ENCODE measurements at regions not wholly inside any gene's neighbourhood (a gene's known extent, or its start where the extent isn't known, plus 50 kb on each side); places are given as distances from the start of the nearest gene placed in this dataset.

GRCh38 chr3:6448011-6448410 lies 412.9 kb upstream of the GRM7 start:
- Mint-ChIP-seq H3K27me3 (ENCODE audit: unreplicated experiment) (no peaks in the 10 kb centered on the region), H3K27ac (ENCODE audit: unreplicated experiment) (no peak overlapping the region), H3K9me3 (ENCODE audit: unreplicated experiment) (peaks cover 33% of the 10 kb centered on the region), H3K4me3 (ENCODE audit: unreplicated experiment) (no peak overlapping the region), H3K4me1 (ENCODE audit: unreplicated experiment) (no peaks in the 10 kb centered on the region), H3K36me3 (ENCODE audit: unreplicated experiment) (no peaks in the 10 kb centered on the region)
- TF ChIP-seq, protein P1, sequence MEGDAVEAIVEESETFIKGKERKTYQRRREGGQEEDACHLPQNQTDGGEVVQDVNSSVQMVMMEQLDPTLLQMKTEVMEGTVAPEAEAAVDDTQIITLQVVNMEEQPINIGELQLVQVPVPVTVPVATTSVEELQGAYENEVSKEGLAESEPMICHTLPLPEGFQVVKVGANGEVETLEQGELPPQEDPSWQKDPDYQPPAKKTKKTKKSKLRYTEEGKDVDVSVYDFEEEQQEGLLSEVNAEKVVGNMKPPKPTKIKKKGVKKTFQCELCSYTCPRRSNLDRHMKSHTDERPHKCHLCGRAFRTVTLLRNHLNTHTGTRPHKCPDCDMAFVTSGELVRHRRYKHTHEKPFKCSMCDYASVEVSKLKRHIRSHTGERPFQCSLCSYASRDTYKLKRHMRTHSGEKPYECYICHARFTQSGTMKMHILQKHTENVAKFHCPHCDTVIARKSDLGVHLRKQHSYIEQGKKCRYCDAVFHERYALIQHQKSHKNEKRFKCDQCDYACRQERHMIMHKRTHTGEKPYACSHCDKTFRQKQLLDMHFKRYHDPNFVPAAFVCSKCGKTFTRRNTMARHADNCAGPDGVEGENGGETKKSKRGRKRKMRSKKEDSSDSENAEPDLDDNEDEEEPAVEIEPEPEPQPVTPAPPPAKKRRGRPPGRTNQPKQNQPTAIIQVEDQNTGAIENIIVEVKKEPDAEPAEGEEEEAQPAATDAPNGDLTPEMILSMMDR (IDR thresholded peaks at IDR 0.05), result no peak
- no peak for DNase-seq (ENCODE audit: extremely low spot score, unreplicated experiment)

DNA sequence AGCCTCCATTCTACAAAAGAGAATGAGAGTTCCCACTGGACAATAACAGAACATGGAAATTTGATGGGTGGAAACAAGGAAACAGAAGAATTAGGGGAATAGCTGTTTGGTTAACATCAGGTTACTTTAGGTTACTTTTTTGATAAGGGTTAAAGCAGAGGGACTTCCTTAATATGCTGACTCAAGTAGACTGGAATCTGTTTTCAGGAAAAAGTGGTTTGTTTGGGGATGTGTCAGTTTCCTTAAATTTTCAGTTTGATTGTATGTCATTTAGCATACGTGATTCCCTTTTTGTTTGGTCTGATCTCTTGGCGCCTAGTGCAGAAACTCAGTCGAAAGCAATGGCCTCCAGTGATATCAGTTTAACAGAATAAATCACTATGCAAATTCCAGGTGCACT lies 411.8 kb upstream of the GRM7 start:
- Mint-ChIP-seq H3K9me3 (ENCODE audit: unreplicated experiment) (peaks cover 30% of the 10 kb centered on the region), H3K36me3 (ENCODE audit: unreplicated experiment) (no peaks in the 10 kb centered on the region), H3K4me1 (ENCODE audit: unreplicated experiment) (no peaks in the 10 kb centered on the region), H3K4me3 (ENCODE audit: unreplicated experiment) (no peak overlapping the region), H3K27ac (ENCODE audit: unreplicated experiment) (no peak overlapping the region), H3K27me3 (ENCODE audit: unreplicated experiment) (no peaks in the 10 kb centered on the region)
- DNase-seq (ENCODE audit: extremely low spot score, unreplicated experiment), result no peak
- TF ChIP-seq, protein P1 (IDR thresholded peaks at IDR 0.05), result no peak

GRCh38 chr3:6452974-6453373 lies 407.9 kb upstream of the GRM7 start:
- peaks cover 23% of the 10 kb centered on the region for H3K9me3 Mint-ChIP-seq (ENCODE audit: unreplicated experiment)
- no peaks in the 10 kb centered on the region for H3K4me1 Mint-ChIP-seq (ENCODE audit: unreplicated experiment)
- TF ChIP-seq, protein P1 (IDR thresholded peaks at IDR 0.05), result no peak
- H3K27ac Mint-ChIP-seq (ENCODE audit: unreplicated experiment), result no peak overlapping the region
- DNase-seq (ENCODE audit: extremely low spot score, unreplicated experiment), result no peak
- no peaks in the 10 kb centered on the region for H3K27me3 Mint-ChIP-seq (ENCODE audit: unreplicated experiment)
- H3K4me3 Mint-ChIP-seq (ENCODE audit: unreplicated experiment), result no peak overlapping the region
- H3K36me3 Mint-ChIP-seq (ENCODE audit: unreplicated experiment), result no peaks in the 10 kb centered on the region

- Mint-ChIP-seq H3K27me3 (ENCODE audit: unreplicated experiment) (no peaks in the 10 kb centered on the region), H3K36me3 (ENCODE audit: unreplicated experiment) (no peaks in the 10 kb centered on the region), H3K4me1 (ENCODE audit: unreplicated experiment) (no peaks in the 10 kb centered on the region), H3K9me3 (ENCODE audit: unreplicated experiment) (peaks cover 32% of the 10 kb centered on the region), H3K4me3 (ENCODE audit: unreplicated experiment) (no peak overlapping the region), H3K27ac (ENCODE audit: unreplicated experiment) (no peak overlapping the region)
- TF ChIP-seq, protein P1 (IDR thresholded peaks at IDR 0.05), result no peak
- DNase-seq (ENCODE audit: extremely low spot score, unreplicated experiment), result no peak
Measured at GRCh38 chr3:6455031-6455430, 405.9 kb upstream of the GRM7 start.

DNA sequence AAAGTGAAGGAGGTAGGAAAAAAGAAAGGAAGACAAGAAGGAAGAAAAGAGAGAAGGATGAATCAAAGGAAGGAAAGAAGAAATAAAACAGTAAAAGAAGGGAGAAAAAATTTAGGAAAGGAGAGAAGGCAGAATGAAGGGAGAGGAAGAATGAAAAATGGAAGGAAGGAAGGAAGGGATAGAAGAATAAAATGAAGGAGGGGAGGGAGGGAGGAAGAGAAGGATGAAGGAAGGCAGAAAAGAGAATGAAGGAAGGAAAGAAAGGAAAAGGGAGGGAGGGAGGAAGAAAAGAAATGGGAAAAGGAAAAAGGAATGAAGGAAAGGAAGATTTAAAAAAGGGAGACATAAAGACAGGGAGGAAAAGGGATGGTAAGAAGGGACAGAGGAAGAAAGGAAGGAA lies 393.7 kb upstream of the GRM7 start:
- TF ChIP-seq, protein P1 (IDR thresholded peaks at IDR 0.05), result no peak
- Mint-ChIP-seq H3K27ac (ENCODE audit: unreplicated experiment) (no peak overlapping the region), H3K27me3 (ENCODE audit: unreplicated experiment) (no peaks in the 10 kb centered on the region), H3K9me3 (ENCODE audit: unreplicated experiment) (peaks cover 19% of the 10 kb centered on the region), H3K4me1 (ENCODE audit: unreplicated experiment) (no peaks in the 10 kb centered on the region), H3K4me3 (ENCODE audit: unreplicated experiment) (no peak overlapping the region), H3K36me3 (ENCODE audit: unreplicated experiment) (no peaks in the 10 kb centered on the region)
- no peak for DNase-seq (ENCODE audit: extremely low spot score, unreplicated experiment)

All from osteocyte (in vitro differentiated cells).